ENCODE measurements at regions not wholly inside any gene's neighbourhood (a gene's known extent, or its start where the extent isn't known, plus 50 kb on each side); places are given as distances from the start of the nearest gene placed in this dataset.
A peak's percentile ranks its signal among the peaks of the same experiment; 100 is the strongest.

DNA sequence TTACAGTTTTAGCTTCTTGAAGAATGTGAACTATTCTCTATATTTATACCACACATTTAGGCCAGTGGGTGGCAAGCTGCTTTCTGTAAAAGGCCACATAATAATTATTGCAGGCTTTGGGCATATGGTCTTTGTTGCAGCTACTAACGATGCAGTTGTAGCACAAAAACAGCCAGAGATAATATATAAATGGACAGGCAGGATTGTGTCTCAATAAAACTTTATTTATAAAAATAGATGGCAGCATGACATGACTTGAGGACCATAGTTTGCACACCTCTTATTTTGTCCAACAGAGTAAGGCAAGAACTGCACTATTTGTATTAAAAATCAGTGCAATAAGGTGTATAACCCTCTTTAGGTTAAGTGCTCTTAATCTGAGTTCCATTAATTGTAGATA is 415.0 kb downstream of the ANXA1 start:
- DNase-seq, result no peak

DNA sequence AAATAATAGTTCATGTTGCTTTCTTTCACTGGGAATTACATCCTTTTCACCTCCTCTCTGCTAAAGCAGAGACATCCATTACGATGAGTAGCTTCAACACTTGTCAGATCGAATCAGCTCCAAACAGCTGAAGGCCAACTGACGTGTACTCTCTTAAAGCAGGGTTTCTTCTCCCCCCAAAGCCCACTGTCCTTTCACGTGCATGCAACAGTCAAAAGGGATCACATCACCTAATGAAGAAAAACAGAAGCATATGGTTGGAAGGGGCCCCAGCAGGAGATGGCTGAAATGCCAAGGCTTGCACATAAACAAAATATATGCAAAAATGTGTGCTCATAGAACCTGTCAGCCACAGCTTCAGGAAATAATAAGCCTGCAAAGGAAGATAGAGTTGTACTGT is 421.6 kb downstream of the ANXA1 start:
- DNase-seq, result peak; percentile 56

DNA sequence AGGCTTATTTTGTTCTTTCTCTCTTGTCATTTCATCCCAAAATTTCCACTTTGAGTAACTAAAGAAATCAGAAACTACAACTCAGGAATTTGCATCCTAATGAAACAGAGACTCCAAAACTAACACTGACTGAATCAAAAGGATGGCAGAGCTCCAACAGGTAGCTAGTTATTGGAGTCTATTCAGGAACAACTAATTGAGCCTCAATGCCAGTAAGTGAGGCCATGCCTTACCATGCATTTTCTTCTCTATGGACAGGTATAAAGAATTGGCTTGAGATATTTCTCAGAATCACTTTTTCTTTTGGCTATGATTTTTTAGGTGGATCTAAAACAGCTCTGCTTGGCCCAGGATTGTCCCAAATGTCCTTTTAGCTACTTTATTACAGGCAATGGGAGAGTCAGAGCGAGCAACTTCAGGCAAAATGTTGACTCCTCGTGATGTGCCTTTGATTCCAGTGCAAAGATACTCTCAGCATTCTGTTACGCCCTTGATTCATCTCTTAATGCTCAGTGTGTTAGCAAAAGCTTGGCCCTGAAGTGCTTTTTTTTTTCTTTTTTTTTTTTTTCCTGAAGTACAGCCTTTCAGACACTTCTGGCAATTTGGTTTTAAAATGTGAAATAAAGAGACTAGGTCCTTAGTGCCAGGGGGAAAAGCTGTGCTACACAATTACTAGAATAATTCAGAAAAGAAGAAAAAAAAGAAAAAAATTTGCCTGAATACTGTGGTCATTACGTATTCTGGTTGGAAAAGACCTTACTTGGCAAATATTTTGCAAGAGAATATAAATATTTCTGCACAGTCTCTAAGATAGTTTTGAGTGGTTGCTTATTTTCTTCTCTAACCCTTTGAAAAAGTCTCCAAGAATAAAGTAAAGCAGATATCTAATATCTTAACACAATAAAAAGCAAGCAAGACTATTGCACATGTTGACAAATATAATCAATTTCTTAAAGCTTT is 423.7 kb downstream of the ANXA1 start:
- DNase-seq, result no peak

DNA sequence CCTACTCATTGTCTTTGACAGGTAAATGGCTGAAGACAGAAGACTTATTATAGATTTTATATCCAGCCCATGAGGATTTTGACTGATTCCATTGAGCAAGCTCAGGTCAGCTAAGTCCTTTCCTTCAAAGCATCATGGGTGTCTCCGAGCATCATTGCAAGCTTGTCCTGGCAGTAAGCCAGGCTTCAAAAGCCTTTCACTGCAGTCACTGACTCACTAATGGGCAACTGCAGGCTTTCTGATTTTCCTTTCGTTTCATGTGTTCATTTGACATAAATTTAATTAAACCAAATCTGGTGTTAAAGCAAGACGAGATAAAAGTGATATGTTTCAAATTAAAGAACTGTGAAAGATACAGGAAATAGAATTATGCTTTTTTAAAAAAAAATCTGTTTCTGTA is 426.2 kb downstream of the ANXA1 start:
- peak; percentile 38 for DNase-seq

DNA sequence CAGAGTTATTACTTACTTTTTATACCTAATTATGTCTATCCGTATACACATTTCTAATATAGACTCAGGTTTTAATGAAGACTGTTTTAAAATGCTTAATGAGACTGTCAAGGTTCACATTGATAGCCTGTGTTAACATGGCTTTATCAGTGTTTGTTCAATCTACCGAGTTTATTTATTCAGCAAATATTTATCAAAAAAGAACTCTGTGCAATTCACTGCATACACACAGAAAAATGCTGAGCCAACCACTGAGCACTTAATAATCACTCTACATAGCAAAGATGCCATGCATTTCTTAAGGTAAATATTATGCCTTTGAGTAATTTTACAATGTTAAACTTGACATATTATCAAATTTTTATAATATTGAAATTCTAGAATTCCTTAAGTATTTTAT is 428.2 kb downstream of the ANXA1 start:
- DNase-seq, result no peak

DNA sequence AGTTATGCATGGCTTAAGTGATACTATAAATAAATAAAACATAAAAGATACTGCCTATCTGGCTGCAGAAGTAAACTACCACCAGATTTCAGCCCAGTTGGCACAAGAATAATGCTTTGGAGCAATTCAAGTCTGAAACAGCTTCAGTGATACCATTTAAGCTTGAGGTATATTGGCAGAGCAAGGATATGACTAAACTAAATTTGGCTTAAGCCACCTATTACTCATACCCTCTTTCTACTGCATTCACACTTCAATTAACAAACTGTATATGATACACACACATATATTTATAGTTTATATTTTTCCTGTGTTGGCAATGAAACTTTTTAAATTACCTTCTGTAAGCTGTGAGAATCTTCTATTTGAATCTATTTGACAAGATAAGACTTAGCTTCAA is 431.9 kb downstream of the ANXA1 start:
- DNase-seq, result no peak

DNA sequence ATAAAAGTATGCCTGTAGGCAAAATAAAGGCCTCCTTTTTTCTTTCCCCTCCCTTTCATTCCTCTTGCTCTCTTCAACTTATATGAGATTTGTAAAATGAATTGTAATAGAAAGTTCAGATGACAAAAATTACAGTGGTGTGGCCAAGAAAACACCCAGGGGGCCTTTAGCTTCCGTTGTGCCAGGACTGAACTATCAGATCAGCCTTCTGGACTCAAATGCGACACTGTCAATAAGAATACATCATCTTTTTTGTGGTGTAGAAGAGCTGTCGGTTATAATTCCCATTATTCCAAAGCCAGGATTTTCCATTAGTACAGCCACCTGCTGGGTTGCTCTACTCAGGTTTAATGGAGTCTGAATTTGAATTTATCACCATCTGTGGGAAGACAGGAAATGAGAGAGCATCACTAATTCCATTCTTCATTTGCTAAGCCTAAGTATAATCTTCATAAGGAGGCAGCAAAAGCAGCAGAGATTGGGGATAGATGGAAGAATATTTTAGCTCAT is 443.4 kb downstream of the ANXA1 start:
- no peak for DNase-seq

DNA sequence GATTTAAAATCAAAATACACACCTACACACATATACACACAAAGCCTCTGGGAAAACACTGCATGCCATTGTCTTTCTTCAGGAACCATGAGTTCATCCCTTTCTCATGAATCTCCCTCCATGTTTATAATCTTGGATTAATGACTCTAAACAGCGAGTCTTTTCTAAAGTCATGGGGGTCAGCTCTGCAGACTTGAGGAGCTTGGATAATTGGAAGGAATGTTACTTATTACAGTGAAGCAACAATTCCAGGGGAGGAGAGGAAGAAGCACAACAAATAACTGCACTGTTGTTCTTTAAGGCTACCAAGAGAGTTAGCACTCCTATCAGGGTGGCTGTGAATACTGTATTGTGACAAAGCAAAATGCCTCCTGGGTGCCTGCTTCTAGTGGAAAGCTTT is 444.7 kb downstream of the ANXA1 start:
- DNase-seq, result no peak

DNA sequence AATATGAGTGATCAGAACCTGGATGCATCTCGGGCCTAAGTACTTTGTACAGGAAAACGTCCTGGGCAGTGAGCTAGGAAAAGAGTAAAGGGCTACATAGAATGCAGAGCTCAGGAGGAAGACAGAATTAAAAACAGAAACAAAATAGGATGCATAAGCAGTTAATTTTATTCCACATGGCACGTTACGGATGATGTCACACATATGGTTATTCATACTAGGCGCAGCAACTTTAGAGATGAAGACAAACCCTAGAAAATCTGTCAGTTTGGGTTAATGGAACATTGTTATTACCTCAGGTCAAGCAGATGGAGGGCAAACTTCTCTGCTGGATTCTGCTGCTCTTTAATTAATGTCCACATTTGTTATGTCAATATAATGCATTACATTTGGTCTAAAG is 445.4 kb downstream of the ANXA1 start:
- no peak for DNase-seq

DNA sequence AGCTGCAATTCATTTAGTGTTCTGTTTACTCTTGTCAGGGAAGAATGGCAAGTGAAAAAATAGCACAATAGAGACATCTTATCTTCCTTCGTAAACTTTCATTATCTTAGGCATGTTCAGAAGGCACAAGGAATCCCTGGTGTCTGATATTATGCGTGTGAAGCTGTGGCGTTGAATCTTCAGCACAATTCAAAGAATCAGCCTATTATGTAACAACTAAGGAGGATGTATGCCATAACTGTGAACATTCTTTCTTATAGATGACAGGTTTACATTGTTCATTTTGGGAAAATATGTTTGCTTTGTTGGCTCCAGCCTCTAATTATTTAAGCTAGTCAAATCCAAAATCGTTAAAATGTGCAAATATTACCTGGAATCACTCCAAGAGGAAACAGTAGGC is 446.1 kb downstream of the ANXA1 start:
- no peak for DNase-seq

DNA sequence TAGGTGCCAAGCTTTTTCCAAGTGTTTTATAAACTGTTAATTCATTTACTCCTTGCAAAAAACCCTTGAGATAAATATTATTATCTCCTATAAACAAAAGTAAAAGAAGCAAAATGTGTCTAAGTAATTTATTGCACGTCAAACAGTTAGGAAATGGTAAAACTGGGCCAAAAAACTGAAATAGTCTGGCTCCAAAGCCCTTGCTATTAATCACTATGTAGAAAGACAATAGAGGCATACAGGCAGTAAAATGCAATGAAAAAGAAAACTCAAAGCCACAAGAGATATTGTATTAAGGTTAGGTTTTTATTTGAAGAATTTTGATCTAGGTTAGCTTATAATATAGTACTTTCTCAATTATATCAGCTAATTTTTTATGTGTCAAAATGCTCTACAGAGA is 457.7 kb downstream of the ANXA1 start:
- no peak for DNase-seq

DNA sequence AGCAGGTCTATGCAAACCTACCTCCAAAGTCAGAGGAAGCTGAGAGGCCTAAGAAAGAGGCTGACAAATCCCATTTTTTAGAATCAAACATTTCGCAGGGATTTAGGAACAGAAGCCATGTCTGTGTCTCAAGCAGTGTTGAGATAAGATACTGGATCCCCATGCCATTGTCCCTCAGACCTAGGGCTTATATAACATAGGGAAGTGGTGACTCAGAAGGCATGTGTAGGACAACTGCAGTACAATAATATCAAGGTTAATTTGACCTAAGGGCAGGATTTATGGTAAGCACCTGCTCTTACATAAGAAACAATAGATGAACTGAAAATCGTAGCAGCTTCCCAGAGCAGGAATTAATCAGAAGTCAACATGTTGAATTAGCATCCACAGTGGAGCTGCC is 459.4 kb downstream of the ANXA1 start:
- no peak for DNase-seq

DNA sequence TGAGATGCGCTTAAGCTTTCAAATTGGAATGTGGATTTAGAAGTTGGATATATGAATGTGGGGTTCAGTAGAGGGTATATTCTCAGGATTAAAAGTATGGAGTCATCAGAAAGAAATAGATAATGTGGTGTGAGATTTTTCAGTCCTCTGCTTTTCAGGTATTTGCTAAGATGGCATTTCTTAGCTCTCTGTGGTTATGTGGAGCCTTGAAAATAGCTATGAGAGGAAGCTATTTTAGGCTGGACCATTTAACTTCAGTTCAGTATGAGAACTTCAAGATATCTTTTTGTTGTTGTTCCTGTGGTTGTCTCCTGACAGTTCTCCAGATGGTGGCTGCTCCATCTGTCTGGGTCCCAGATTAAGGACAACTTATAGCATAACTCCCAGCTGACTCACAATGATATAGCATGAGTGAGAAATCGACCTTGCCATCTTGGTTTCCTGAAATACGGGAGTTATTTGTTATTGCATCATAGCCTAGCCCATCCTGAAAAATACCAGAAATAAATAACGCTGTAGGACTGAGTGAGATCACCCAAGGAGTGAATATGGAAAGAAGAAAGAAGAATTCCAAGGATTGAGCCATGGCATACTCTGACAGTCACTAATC is 461.5 kb downstream of the ANXA1 start:
- no peak for DNase-seq

DNA sequence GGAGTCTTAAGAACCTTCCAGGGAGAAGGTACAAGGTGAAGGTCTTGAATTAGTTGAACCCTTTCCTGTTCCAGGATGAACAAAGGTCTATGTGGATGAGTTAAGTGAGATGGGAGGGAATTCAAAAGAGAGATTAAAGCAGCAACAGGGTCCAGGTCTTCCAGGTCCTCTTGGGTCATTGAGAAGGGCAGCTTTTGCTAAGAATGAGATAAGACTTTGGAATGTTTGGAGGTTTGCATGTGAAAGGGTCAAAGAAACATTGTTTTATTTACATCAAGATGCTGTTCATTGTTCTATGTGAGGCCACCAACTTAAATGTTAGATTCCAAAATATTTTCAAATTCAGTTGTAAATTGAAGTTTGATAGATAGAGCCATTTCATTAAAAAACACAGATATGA is 463.9 kb downstream of the ANXA1 start:
- no peak for DNase-seq

DNA sequence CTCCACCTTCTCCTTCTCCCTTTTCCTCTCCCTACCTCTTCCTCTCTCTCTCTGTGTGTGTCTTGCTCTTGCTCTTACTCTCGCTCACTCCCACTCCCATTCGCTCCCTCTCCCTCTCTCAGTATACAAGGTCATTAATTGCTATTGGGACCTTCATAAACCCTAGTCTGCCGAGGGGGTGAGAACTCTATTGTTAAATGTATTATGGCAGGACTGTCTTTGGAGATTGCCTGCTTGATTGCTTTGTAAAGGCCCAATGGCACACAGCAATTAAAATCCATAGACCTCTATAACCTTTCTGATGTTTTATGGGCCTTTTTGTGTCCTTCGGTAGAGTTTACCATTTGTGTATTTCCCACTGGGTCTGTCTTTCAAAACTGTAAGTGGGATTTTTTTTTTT is 465.9 kb downstream of the ANXA1 start:
- no peak for DNase-seq

DNA sequence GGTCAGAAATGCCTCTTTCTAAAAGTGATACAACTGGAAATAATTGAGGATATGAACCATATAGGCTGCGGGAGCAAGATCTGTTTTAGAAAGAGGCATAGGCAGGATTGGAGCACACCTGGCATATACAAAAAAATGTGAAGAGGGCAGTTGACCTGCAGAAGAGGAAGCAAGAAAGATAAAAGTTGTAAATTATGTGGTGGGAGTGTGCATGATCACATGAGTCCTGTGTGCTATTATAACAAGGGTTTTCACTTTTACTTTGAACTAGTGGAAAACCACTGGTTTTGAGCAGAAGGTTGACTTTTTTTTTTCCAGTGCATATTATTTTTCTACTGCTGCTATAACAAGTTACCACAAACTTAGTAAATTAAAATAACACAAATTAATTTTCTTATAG is 489.3 kb downstream of the ANXA1 start:
- DNase-seq, result no peak

DNA sequence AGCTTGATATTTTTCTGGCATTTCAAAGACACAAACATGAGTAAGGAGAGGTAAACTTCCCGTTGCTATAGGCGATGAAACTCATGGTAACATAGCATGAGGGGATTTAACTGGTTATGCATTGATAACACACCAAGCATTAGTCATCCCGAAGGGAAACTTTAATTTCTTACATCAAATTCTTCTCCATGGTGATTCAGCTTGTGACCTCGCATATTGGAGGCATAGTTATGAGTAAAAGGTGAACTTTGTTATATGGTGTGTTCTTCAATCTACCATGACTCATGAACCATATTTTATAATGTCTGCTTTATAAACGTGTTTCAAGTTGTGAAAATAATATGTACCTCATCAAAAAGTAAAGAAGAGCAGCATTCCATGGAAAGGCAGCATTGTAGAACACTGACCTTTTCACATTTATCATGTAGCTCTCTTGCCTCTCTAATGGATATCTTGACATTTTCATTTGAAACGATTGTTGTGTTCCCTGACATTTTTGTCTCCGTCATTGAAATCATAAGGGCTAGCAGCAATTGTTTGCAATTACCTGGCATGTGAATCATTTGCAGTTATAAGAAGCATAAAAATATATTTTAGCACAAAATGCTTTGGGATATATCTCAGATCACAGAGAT is 491.8 kb downstream of the ANXA1 start:
- DNase-seq, result no peak

DNA sequence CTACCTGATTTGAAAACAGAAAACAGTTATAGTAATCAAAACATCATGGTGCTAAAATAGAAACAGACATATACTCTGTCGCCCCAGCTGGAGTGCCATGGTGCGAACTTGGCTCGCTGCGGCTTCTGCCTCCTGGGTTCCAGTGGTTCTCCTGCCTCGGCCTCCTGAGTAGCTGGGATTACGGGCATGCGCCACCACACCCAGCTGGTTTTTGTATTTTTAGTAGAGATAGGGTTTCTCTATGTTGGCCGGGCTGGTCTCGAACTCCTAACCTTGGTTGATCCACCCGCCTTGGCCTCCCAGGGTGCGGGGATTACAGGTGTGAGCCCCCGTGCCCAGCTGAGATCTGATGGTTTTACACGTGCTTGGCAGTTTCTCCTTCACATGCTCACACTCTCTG is 495.9 kb downstream of the ANXA1 start:
- DNase-seq, result no peak

DNA sequence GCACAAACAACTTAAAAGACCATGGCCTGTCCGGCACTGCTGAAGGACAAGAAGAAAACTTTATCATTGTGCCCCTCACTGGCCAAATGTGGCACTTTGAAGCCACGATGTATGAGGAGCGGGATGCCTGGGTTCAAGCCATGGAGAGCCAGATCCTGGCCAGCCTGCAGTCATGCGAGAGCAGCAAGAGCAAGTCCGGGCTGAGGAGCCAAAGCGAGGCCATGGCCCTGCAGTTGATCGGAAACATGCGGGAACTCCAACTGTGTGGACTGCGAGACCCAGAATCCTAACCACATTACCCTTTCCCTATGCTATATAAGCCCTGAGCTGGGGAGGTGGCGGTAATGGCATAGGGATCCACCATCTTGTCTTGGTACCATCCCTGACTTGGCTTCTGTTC is 497.9 kb downstream of the ANXA1 start:
- no peak for DNase-seq

DNA sequence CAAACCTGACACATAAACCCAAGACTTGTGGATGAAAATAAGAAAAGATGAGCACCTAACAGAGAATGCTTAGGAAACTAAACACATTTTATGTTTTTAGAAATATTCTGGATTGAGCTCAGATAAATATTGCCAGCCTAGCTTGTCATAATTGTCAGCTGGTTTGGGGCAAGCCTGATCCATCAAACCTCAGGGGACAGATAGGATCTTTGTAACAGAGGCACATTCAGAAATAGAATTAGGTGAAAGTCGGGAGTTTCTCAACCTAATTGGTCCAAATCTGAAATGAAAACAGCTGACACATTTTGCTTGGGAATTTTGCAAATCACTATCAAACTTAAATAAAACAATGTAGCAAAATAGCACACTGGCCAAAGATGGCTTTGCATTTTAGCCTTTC is 503.7 kb downstream of the ANXA1 start:
- no peak for DNase-seq

DNA sequence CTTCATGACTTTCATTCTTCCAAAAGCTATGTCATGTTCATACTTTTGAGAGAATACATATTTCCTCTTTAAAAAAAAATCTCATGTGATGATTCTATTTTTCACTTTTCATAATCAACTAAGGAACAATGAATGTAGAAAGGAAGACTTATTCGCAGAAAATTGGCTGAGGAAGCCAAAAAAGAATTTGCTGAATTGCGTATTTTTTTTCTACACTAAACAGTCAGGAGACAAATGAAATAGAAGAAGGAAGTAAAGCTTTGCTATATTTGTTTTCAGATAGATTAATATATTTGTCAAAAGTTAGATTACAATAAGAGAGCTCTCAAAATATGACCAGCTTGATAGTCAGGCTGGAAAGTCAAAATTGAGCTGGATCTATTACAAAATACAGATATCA is 504.2 kb downstream of the ANXA1 start:
- DNase-seq, result no peak

DNA sequence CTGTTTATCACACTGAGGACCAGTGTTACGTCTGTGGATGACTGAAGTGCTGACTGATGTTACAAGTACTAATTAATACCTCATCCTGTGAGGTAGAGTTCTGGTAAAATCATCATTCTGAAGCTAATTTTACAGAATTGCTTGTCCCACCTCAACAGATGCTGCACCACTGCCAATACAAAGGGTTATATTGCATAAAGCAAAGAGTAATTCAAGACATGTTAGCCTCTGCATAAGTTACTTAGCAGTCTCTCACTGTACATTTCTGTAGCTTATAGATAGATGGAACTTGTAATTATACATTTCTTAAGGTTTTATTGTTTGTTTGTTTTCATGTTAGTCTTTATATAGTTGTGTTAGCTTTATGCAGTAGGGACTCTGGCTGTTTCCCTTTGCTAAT is 513.6 kb downstream of the ANXA1 start:
- no peak for DNase-seq

DNA sequence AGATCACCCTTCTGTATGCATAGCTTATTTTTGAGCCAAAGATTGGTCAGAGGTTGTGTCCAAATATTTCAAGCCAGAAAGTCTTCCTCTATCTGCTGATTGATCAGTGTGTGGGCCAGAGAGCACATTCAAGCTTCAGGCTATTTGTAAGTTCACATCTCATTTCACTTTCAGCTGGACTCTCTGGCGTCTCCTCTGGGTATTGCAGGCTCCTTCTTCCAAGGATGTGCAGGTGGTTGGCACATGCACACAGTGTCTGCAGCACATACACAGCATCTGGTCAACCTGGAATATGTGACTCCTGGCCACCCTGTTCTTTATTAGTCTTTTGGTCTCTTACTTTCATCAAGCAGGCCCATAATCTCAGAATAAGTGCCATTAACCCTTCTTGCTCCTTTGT is 516.1 kb downstream of the ANXA1 start:
- DNase-seq, result no peak

DNA sequence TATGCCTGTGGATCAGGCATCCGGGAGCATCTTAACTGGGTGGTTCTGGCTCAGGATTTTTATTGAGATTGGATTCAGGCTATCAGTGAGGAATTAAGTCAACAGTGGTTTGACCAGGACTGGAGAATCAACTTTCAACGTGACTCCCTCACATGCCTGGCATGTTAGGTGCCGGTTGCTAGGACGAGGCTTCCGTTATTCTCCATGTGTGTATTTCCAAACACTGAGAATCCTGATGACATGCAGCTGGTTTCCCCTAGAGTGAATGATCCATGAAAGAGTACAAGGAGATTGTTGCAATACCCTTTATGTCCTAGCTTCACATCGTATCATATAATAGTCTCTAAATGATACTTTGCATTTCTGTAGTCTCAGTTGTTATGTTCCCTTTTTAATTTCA is 529.2 kb downstream of the ANXA1 start:
- no peak for DNase-seq

All from NCI-H2171 (cell line).